ENCODE measurements at regions not wholly inside any gene's neighbourhood (a gene's known extent, or its start where the extent isn't known, plus 50 kb on each side); places are given as distances from the start of the nearest gene placed in this dataset.
A peak's percentile ranks its signal among the peaks of the same experiment; 100 is the strongest.

DNA sequence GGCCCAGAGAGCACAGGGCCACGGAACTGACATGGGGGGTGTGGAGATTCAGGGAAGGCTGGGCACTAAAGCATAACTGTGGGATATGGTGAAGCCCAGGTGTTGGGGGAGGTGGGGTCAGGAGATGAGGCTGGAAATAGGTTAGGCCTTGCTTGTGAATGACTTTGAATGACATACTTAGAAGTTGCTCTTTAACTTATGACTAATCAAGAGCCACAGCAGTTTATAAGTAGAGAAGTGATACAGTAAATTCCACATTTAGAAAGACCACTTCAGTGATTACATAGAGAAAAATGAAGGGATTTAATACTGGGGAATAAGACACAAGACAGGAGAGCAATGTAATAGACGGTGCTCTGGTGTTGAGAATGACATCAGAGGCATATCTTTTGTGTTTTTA lies 120.8 kb upstream of the SEC61G start:
- TF ChIP-seq CTCF (IDR thresholded peaks at IDR 0.05; ENCODE audit: low read depth, low read length) (no peak), EZH2phosphoT487 (IDR thresholded peaks at IDR 0.05; ENCODE audit: low read depth) (no peak)

GRCh38 chr7:54880326-54880989 lies 121.4 kb upstream of the SEC61G start:
- Histone ChIP-seq H3K4me3 (ENCODE audit: low read length) (peak overlapping the region; percentile 41), H3K9me3 (ENCODE audit: insufficient read depth, low read length) (no peaks in the 10 kb centered on the region), H2AFZ (ENCODE audit: low read depth, low read length) (peak overlapping the region; percentile 29; the same call in 1 of the 2 replicates), H3K36me3 (replicated peaks; ENCODE audit: low read depth, low read length) (peaks cover 2% of the 10 kb centered on the region), H3K27ac (ENCODE audit: low read length) (peak overlapping the region; percentile 81), H3K4me2 (ENCODE audit: low read length) (peak overlapping the region; percentile 65), H3K27me3 (ENCODE audit: low read depth, low read length) (no peaks in the 10 kb centered on the region), H4K20me1 (ENCODE audit: insufficient read depth, low read length) (no peaks in the 10 kb centered on the region), H3K79me2 (ENCODE audit: low read length) (no peaks in the 10 kb centered on the region), H3K9ac (ENCODE audit: low read length) (peak overlapping the region; percentile 63), H3K4me1 (ENCODE audit: low read length) (peaks cover 54% of the 10 kb centered on the region)
- TF ChIP-seq EZH2phosphoT487 (IDR thresholded peaks at IDR 0.05; ENCODE audit: low read depth), result no peak
- no peak for TF ChIP-seq CTCF (IDR thresholded peaks at IDR 0.05; ENCODE audit: low read depth, low read length)

More for the DNA sequence above, 120.8 kb upstream of the SEC61G start:
- H3K9me3 ChIP-seq (ENCODE audit: insufficient read depth, low read length), result no peaks in the 10 kb centered on the region
- no peaks in the 10 kb centered on the region for H3K79me2 ChIP-seq (ENCODE audit: low read length)
- no peaks in the 10 kb centered on the region for H4K20me1 ChIP-seq (ENCODE audit: insufficient read depth, low read length)
- peak overlapping the region; percentile 29; the same call in 1 of the 2 replicates for H2AFZ ChIP-seq (ENCODE audit: low read depth, low read length)
- H3K36me3 ChIP-seq (replicated peaks; ENCODE audit: low read depth, low read length), result peaks cover 2% of the 10 kb centered on the region
- H3K4me3 ChIP-seq (ENCODE audit: low read length), result peak overlapping the region; percentile 41
- peaks cover 60% of the 10 kb centered on the region for H3K4me1 ChIP-seq (ENCODE audit: low read length)
- peak overlapping the region; percentile 65 for H3K4me2 ChIP-seq (ENCODE audit: low read length)
- H3K9ac ChIP-seq (ENCODE audit: low read length), result peak overlapping the region; percentile 63
- H3K27me3 ChIP-seq (ENCODE audit: low read depth, low read length), result no peaks in the 10 kb centered on the region
- peak overlapping the region; percentile 81 for H3K27ac ChIP-seq (ENCODE audit: low read length)

- no peaks in the 10 kb centered on the region for H4K20me1 ChIP-seq (ENCODE audit: insufficient read depth, low read length)
- peaks cover 54% of the 10 kb centered on the region for H3K4me1 ChIP-seq (ENCODE audit: low read length)
- H3K4me3 ChIP-seq (ENCODE audit: low read length), result no peak overlapping the region
- no peak for TF ChIP-seq CTCF (IDR thresholded peaks at IDR 0.05; ENCODE audit: low read depth, low read length)
- no peak for TF ChIP-seq EZH2phosphoT487 (IDR thresholded peaks at IDR 0.05; ENCODE audit: low read depth)
- peak overlapping the region; percentile 81 for H3K27ac ChIP-seq (ENCODE audit: low read length)
- peak overlapping the region; percentile 65 for H3K4me2 ChIP-seq (ENCODE audit: low read length)
- peaks cover 2% of the 10 kb centered on the region for H3K36me3 ChIP-seq (replicated peaks; ENCODE audit: low read depth, low read length)
- H2AFZ ChIP-seq (ENCODE audit: low read depth, low read length), result no peak overlapping the region
- no peaks in the 10 kb centered on the region for H3K79me2 ChIP-seq (ENCODE audit: low read length)
- H3K9ac ChIP-seq (ENCODE audit: low read length), result 0 out of 2 replicates have a peak overlapping the region, but pooled peaks have one; percentile 11
- H3K9me3 ChIP-seq (ENCODE audit: insufficient read depth, low read length), result no peaks in the 10 kb centered on the region
- no peaks in the 10 kb centered on the region for H3K27me3 ChIP-seq (ENCODE audit: low read depth, low read length)
These were observed 123.0 kb upstream of the SEC61G start for GRCh38 chr7:54881816-54882520.

DNA sequence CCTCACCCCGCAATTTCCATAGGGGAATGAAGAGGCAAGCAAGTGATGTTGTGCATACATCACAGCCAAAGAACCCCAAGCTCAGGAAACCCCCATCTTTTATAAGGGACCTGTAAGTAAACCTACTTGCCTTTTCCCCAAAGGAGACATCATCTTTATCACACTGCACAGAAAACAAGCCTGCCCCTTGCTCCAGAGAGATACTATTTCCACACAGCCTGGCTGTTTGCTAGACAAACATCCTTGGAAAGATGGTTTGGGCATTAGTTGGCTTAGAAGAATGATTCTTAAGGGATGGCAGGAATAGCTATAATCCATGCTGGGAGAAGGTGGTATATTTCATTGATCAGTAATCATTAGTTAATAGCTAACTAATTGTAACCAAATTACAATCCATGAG lies 123.7 kb upstream of the SEC61G start:
- Histone ChIP-seq H3K36me3 (replicated peaks; ENCODE audit: low read depth, low read length) (peaks cover 2% of the 10 kb centered on the region), H3K4me1 (ENCODE audit: low read length) (peaks cover 51% of the 10 kb centered on the region), H3K4me3 (ENCODE audit: low read length) (no peak overlapping the region), H3K9ac (ENCODE audit: low read length) (no peak overlapping the region), H3K9me3 (ENCODE audit: insufficient read depth, low read length) (no peaks in the 10 kb centered on the region), H3K4me2 (ENCODE audit: low read length) (no peak overlapping the region), H3K27ac (ENCODE audit: low read length) (no peak overlapping the region), H4K20me1 (ENCODE audit: insufficient read depth, low read length) (no peaks in the 10 kb centered on the region), H2AFZ (ENCODE audit: low read depth, low read length) (no peak overlapping the region), H3K27me3 (ENCODE audit: low read depth, low read length) (no peaks in the 10 kb centered on the region), H3K79me2 (ENCODE audit: low read length) (no peaks in the 10 kb centered on the region)
- TF ChIP-seq CTCF (IDR thresholded peaks at IDR 0.05; ENCODE audit: low read depth, low read length) (no peak), EZH2phosphoT487 (IDR thresholded peaks at IDR 0.05; ENCODE audit: low read depth) (no peak)
